ENCODE measurements at regions not wholly inside any gene's neighbourhood (a gene's known extent, or its start where the extent isn't known, plus 50 kb on each side); places are given as distances from the start of the nearest gene placed in this dataset.

- Histone ChIP-seq H3K27ac (ENCODE audit: low read length) (no peak overlapping the region), H4K20me1 (ENCODE audit: insufficient read depth) (no peaks in the 10 kb centered on the region), H3K9ac (ENCODE audit: low read length) (no peak overlapping the region), H3K9me2 (ENCODE audit: insufficient read depth, low read length) (no peaks in the 10 kb centered on the region), H3K4me2 (ENCODE audit: low read length) (no peak overlapping the region), H3K9me3 (ENCODE audit: low read length) (no peaks in the 10 kb centered on the region), H3K4me3 (ENCODE audit: low read length) (no peak overlapping the region), H3K36me3 (ENCODE audit: insufficient read depth, low read length) (no peaks in the 10 kb centered on the region), H3K27me3 (ENCODE audit: insufficient read depth, low read depth, low read length) (no peaks in the 10 kb centered on the region), H3F3A (ENCODE audit: insufficient read depth, low read length, poor library complexity, severe bottlenecking) (no peaks in the 10 kb centered on the region), H3K79me2 (replicated peaks; ENCODE audit: insufficient read depth, low read length) (no peaks in the 10 kb centered on the region), H2AFZ (ENCODE audit: low read depth, low read length) (no peak overlapping the region)
- TF ChIP-seq TAF1 (IDR thresholded peaks at IDR 0.05; ENCODE audit: low read depth) (no peak), MXI1 (conservative IDR thresholded peaks at IDR 0.05; ENCODE audit: poor library complexity, severe bottlenecking) (no peak), SMC3 (conservative IDR thresholded peaks at IDR 0.05; ENCODE audit: poor library complexity) (no peak), EZH2 (IDR thresholded peaks at IDR 0.05; ENCODE audit: borderline replicate concordance, insufficient read depth, low read length, poor library complexity, severe bottlenecking) (no peak), CTCF (IDR thresholded peaks at IDR 0.05; ENCODE audit: poor library complexity, severe bottlenecking) (no peak), EP300 (conservative IDR thresholded peaks at IDR 0.05; ENCODE audit: poor library complexity, severe bottlenecking) (no peak), REST (IDR thresholded peaks at IDR 0.05; ENCODE audit: borderline replicate concordance) (no peak), RAD21 (conservative IDR thresholded peaks at IDR 0.05) (no peak), POLR2AphosphoS5 (IDR thresholded peaks at IDR 0.05) (no peak)
Observed at GRCh38 chr3:103685939-103686338, 1251.1 kb downstream of the ZPLD1 start.

GRCh38 chr3:103690536-103690935 lies 1255.7 kb downstream of the ZPLD1 start:
- H2AFZ ChIP-seq (ENCODE audit: low read depth, low read length), result no peak overlapping the region
- H3F3A ChIP-seq (ENCODE audit: insufficient read depth, low read length, poor library complexity, severe bottlenecking), result no peaks in the 10 kb centered on the region
- no peaks in the 10 kb centered on the region for H3K9me2 ChIP-seq (ENCODE audit: insufficient read depth, low read length)
- no peak overlapping the region for H3K4me3 ChIP-seq (ENCODE audit: low read length)
- H3K9ac ChIP-seq (ENCODE audit: low read length), result no peak overlapping the region
- no peaks in the 10 kb centered on the region for H3K9me3 ChIP-seq (ENCODE audit: low read length)
- H3K36me3 ChIP-seq (ENCODE audit: insufficient read depth, low read length), result no peaks in the 10 kb centered on the region
- H3K4me2 ChIP-seq (ENCODE audit: low read length), result no peak overlapping the region
- no peak overlapping the region for H3K27ac ChIP-seq (ENCODE audit: low read length)
- H4K20me1 ChIP-seq (ENCODE audit: insufficient read depth), result no peaks in the 10 kb centered on the region
- no peaks in the 10 kb centered on the region for H3K79me2 ChIP-seq (replicated peaks; ENCODE audit: insufficient read depth, low read length)
- TF ChIP-seq POLR2AphosphoS5 (IDR thresholded peaks at IDR 0.05) (no peak), REST (IDR thresholded peaks at IDR 0.05; ENCODE audit: borderline replicate concordance) (no peak), SMC3 (conservative IDR thresholded peaks at IDR 0.05; ENCODE audit: poor library complexity) (no peak), EP300 (conservative IDR thresholded peaks at IDR 0.05; ENCODE audit: poor library complexity, severe bottlenecking) (no peak), EZH2 (IDR thresholded peaks at IDR 0.05; ENCODE audit: borderline replicate concordance, insufficient read depth, low read length, poor library complexity, severe bottlenecking) (no peak), MXI1 (conservative IDR thresholded peaks at IDR 0.05; ENCODE audit: poor library complexity, severe bottlenecking) (no peak), CTCF (IDR thresholded peaks at IDR 0.05; ENCODE audit: poor library complexity, severe bottlenecking) (no peak), RAD21 (conservative IDR thresholded peaks at IDR 0.05) (no peak), TAF1 (IDR thresholded peaks at IDR 0.05; ENCODE audit: low read depth) (no peak)
- H3K27me3 ChIP-seq (ENCODE audit: insufficient read depth, low read depth, low read length), result no peaks in the 10 kb centered on the region
